ACHN (cell line): ENCODE measurements at regions not wholly inside any gene's neighbourhood (a gene's known extent, or its start where the extent isn't known, plus 50 kb on each side); places are given as distances from the start of the nearest gene placed in this dataset.
A peak's percentile ranks its signal among the peaks of the same experiment; 100 is the strongest.
"Not testable (repeated sequence)": the region's sequence is repeated elsewhere in the genome, so short reads cannot be mapped to it uniquely, and the experiment has no call there.

Experiments
- DNase-seq: peaks from one replicate; pipeline ENCODE4 v3.0.0-alpha.2; 2015
- in situ Hi-C: cut with HindIII; loops from 2 replicates; pipeline ENCODE4 v1.10.0; 2017; ENCODE audit warnings: low sequenced_read_pairs, low pct_ligation_motif_present, low pct_unique_long_range_greater_than_20kb

DNA sequence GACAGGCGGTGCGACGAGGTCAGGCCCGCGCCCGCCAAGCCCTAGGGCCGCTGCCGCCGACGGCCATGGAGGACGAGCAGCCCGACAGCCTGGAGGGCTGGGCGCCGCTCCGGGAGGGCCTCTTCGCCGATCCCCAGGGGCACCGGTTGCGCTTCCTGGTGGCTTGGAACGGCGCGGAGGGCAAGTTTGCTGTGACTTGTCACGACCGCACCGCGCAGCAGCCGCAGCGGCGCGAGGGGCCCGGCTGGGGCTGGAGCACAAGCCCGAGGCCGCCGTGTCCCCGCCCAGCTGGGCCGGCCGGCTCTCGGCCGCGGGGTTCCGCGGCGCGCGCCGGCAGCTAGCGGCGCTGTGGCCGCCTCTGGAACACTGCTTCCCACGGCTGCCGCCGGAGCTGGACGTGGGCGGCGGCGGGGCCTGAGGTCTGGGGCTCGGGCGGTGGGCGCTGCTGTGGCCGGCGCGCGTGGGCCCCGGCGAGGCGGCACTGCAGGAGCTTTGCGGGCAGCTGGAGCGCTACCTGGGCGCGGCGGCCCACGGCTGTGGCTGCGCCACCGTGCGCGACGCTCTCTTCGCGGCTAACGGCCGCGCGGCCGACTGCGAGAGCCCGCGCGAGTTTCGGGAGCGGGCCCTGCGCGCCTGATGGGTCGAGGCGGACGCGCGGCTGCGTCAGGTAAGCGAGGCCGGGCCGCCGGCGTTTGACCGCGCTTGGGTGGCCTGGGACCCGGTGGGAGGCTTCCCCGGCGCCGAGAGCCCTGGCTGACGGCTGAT, 122.0 kb upstream of the NIPA1 start:
- in situ Hi-C loops = not testable (repeated sequence)

DNA sequence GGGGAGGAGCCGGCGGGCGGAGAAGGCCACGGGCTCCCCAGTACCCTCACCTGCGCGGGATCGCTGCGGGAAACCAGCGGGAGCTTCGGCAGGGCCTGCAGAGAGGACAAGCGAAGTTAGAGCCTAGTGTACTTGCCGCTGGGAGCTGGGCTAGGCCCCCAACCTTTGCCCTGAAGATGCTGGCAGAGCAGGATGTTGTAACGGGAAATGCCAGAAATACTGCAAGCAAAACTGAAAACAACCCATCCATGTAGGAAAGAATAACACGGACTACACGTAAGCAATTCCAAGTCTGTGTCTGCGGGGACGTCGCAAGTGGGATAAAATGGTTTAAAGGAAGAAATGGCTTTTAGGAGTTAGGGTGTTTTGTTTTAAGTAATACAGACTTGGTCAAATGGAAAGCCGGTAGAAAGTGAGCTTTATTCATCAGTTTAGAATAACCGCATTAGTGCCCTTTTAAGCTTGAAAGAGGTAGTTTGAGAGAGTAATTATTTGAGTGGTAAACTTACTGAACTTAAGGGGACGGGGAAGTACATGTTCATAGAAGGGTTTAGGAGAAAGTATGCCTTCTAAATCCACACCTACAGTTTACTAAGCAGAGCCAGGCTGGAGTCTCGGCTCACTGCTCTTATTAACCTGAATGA, 121.3 kb upstream of the NIPA1 start:
- DNase-seq = peak; percentile 71
- in situ Hi-C loops = not testable (repeated sequence)

More for the DNA sequence above, 122.0 kb upstream of the NIPA1 start:
- DNase-seq = peak; percentile 17

DNA sequence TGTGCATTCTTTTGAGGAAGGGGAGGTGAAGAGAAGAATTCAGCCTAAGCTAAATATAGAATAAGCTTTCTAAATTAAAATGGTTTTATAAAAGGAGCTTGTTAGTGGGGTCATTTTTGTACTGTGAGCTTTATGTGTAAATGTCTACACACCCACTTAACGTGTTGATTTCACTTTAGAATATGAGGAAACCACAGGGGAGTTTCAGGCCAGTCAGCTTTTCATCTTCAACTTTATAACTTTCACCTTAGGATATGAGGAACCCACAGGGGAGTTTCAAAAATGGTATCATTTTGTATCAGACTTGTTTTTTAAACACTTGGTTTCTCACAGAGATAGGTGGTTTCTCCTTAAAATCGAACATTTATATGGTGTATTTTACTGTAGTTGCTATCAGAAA, 120.7 kb upstream of the NIPA1 start:
- in situ Hi-C loops = not testable (repeated sequence)

DNA sequence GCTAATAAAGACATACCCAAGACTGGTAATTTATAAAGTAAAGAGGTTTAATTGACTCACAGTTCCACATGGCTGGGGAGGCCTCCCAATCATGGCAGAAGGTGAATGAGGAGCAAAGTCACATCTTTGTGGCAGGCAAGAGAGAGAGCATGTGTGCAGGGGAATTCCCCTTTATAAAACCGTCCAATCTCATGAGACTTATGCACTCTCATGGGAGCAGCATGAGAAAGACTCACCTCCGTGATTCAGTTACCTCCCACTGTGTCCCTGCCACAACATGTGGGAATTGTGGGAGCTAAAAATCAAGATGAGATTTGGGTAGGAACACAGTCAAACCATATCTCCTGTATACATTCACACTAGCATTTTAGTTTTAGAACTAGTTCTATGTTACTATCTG, 101.7 kb upstream of the NIPA1 start:
- DNase-seq = peak; percentile 35
- in situ Hi-C loops = not testable (repeated sequence)

More for the DNA sequence above, 120.7 kb upstream of the NIPA1 start:
- DNase-seq = not testable (repeated sequence)

DNA sequence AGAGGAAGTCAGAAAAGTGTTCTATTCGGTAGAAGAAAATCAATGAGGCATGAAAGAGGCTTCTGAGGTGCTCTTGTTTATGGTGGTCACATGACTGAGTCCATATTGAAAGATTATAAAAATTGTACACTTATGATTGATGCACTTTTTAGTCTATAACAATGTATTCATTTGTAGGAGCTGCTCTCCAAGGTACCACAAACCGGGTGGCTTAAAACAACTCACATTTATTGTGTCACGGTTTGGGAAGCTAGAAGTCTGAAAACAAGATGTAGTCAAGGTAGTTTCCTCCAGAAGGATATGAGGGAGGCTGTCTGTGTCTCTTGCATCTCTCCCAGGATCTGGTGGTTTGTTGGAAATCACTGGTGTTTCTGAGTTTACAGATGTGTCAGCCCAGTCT, 86.6 kb upstream of the NIPA1 start:
- in situ Hi-C loops, DNase-seq: not testable (repeated sequence)

DNA sequence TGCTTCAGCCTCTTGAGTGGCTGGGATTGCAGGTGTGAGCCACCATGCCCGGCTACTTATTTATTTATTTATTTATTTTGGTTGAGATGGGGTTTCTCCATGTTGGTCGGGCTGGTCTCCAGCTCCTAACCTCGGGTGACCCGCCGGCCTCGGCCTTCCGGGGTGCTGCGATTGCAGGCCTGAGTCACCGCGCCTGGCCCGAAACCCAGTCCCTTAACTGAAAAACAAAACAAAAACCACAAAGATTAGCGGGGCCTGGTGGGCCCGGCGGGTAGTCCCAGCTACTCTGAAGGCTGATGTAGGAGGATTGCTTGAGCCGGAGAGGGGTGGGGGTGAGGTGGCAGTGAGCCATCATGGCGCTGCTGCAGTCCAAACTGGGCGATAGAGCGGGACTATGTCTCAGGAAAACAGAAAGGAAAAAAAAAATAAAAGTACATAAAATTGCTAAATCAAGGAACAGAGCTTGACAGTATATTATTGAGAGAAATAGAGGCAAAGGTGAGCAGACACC, 75.6 kb upstream of the NIPA1 start:
- DNase-seq, in situ Hi-C loops: not testable (repeated sequence)

DNA sequence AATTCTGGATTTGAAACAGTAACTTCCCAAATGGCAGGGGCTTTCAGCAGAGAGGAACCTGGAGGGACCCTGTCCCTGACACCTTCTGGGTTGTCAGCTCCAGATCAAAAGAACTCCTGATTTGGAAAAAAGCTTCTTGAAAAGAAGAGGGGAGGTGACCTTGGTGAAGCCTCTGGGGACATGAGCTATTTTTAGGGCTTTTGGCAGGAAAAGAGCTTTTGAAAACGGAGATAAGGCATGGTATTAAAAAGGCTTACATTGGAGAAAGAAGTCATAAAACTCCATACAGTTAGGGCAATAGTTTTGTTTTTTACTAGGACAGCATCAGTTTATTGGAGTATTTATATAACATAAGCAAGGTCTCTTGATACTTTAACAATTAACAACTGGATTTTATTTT, 72.5 kb upstream of the NIPA1 start:
- DNase-seq, in situ Hi-C loops: not testable (repeated sequence)

DNA sequence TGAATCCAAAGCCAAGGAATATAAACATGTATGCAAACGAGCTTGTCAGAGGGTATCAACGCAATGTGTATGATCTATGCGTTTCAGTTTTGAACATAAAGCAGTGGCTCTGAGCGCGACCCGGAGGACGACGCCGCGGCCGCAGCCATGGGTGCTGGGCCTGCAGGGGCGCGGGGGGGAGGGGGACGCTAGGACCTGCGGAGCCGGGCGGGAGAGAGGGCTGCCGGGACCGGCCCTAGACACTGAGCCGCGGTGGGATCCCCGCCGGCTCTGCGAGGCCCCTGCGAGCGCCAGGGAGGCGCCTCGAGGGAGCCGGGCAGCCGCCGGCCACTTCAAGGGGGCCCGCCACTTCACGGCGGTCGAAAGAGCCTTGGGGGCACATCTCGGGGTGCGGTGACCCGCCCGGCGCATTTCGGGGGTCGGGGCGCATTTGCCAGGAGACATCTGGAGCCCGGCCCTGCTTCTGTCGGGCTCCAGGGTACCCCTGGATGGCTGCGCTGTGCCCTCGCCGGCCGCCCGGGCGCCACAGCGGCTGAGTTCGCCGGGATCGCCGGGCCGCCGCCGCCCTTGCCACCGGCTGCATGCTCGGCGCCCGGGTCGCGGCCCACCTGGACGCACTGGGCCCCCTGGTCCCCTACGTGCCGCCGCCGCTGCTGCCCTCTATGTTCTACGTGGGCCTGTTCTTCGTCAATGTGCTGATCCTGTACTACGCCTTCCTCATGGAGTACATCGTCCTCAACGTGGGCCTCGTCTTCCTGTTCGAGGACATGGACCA, 71.9 kb upstream of the NIPA1 start:
- in situ Hi-C loops, DNase-seq: not testable (repeated sequence)

DNA sequence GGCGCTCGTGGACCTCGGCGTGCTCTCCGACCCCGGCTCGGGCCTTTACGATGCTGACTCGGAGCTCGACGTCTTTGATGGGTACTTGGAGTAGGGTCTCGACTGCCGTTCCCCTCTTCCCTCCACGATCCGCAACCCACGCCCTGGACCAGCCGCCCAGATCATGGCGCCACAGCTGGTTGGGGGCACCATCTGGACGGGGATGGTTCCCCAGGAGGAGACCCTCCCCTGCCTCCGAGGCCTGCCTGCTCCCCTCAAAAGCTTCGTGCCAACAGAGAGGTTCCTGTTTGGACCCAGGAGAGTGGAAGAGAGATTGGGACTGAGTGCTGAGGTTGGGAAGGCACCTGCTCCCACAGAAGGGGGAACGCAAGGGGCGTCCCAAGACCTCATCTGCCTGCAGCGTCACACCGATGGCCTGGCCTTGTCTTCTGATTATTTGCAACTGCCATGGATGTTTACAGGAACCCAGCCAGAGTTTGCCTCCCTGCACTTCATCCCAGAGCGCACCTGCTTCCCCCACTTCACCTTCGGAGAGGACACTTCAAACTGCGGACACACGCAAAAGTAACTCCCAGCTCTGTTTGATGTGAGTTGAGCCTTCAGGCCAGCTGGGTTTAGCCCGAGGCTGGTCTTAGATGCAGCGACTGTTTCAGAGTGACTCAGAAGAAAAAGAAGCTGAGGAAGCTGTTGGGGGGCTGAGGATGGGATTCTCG, 71.2 kb upstream of the NIPA1 start:
- DNase-seq, in situ Hi-C loops: not testable (repeated sequence)

DNA sequence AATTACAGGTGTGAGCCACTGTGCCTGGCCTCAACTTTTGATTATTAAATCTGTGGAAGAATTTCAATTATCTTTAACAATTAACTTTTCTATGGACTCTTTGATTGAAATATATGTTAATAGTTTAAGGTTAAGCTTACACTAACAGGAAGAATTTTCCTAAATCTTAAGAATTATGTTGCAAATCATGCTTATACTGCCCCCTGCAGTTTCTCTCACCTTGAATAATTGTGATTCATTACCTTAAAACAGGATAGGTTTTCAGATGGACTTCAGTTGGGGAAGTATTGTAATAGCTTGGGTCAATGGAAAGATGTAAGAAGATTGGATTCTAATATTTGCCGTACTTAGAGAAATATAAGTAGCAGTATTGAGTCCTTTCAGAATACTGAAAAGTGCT, 66.5 kb upstream of the NIPA1 start:
- in situ Hi-C loops, DNase-seq: not testable (repeated sequence)

DNA sequence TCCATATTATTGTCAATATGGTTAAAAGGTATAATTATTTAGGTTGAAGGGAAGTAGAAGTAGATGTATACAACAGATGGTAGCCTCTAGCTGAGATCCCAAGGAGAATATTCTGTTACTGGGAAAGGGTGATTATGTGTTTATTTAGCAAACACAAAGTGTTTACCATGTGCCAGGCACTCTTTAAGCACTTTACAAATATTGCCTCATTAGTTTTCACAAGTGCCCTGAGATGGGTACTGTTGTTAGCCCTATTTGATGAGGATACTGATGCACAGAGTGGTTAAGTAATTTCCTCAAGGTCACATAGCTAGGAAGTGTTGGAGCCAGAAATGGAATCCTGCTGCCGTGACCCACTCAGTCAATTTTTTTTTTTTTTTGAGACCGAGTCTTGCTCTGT, 60.3 kb upstream of the NIPA1 start:
- DNase-seq, in situ Hi-C loops: not testable (repeated sequence)

DNA sequence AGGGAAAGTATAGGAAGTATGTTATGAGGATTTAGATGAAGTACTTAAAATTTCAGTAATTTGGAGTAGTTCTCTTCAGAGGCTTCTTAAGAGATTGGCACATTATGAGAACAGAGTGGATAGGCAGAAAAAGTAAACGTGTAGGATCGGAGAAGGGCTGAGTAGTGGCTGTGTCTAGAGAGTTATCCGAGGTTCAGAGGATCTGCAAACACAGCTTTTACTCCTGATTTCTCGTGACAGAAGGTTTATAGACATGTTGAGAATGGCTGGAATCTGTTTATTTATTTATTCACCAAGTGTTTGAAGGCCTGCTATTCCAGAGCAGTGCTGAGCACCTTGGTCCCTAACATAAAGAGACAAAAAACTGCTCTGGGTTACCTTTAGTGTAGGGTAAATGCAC, 51.4 kb upstream of the NIPA1 start:
- DNase-seq, in situ Hi-C loops: not testable (repeated sequence)

DNA sequence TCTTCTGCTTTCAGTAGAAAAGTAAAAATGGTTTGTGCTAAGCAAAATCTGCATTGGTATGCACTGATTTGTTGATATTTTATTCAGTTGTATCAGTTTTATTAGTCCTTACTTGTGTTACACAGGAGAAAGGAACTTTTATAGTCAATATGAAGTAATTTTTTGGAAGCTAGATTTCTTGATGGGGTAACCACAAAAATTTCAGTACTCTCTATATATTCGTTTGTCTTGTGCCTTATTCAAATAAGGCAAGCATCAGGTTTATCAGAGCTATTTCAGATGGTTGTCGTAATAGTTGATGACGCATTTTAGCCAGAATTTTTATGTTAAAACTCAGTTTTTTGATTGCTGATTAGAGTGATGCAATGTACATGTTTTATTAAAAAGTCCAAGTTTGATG, 50.7 kb upstream of the NIPA1 start:
- no peak for DNase-seq
- in situ Hi-C loops = no loop called here

DNA sequence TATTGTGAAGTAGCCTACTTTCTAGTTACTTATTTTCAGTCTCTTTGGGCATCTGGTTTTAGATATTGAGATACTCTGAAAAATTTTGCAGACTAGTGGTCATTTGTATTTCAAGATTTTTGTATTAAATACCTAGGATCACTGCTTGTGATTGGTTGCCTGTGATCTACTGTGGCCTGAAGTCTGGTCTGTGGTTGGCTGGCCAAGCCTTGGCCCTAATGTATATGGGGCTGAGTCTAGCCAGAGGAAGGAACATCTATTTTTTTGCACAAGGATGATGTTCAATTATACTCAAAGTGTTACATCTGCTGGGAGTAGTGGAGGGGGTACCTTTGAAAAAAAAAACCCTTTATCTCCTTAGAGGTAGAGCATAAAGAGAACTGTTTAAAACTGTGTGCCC, 50.2 kb upstream of the NIPA1 start:
- in situ Hi-C loops = not testable (repeated sequence)

More for the DNA sequence above, 50.2 kb upstream of the NIPA1 start:
- DNase-seq = not testable (repeated sequence)
